ENCODE measurements at regions not wholly inside any gene's neighbourhood (a gene's known extent, or its start where the extent isn't known, plus 50 kb on each side); places are given as distances from the start of the nearest gene placed in this dataset.

DNA sequence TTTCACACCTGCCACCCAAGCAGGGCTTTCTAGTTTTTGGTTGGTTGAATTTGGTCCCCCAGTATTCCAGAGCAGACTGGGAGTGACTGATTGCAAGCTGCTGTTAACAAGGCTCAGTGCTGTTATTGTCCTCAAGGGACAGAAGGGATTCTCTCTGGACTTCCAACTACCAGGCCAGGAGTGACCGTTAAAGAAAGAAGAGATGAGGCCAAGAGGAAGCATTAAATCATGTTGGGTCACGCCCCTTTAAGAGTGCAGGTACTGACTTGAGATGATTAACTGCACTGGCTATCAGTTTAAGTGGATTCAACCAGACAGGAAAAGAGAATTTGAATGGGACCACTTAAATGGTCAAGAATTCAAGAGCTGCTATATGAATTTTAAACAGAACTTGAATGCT lies 220.8 kb upstream of the PCSK5 start:
- TF ChIP-seq, protein P1, sequence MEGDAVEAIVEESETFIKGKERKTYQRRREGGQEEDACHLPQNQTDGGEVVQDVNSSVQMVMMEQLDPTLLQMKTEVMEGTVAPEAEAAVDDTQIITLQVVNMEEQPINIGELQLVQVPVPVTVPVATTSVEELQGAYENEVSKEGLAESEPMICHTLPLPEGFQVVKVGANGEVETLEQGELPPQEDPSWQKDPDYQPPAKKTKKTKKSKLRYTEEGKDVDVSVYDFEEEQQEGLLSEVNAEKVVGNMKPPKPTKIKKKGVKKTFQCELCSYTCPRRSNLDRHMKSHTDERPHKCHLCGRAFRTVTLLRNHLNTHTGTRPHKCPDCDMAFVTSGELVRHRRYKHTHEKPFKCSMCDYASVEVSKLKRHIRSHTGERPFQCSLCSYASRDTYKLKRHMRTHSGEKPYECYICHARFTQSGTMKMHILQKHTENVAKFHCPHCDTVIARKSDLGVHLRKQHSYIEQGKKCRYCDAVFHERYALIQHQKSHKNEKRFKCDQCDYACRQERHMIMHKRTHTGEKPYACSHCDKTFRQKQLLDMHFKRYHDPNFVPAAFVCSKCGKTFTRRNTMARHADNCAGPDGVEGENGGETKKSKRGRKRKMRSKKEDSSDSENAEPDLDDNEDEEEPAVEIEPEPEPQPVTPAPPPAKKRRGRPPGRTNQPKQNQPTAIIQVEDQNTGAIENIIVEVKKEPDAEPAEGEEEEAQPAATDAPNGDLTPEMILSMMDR (IDR thresholded peaks at IDR 0.05; ENCODE audit: low read depth, low read length): no peak
- ChIA-PET CTCF (no interaction called here), POLR2A (no interaction called here)
- Histone ChIP-seq H3K9me3 (ENCODE audit: control insufficient read depth, insufficient read depth, low read length) (peaks cover 7% of the 10 kb centered on the region; the same call in 1 of the 2 replicates), H3K27me3 (ENCODE audit: control insufficient read depth, insufficient read depth, low read length) (no peaks in the 10 kb centered on the region), H3K4me3 (ENCODE audit: low read depth, low read length) (no peak overlapping the region), H3K27ac (ENCODE audit: low read depth, low read length) (no peak overlapping the region)
- DNase-seq (ENCODE audit: low read depth, low spot score): no peak

DNA sequence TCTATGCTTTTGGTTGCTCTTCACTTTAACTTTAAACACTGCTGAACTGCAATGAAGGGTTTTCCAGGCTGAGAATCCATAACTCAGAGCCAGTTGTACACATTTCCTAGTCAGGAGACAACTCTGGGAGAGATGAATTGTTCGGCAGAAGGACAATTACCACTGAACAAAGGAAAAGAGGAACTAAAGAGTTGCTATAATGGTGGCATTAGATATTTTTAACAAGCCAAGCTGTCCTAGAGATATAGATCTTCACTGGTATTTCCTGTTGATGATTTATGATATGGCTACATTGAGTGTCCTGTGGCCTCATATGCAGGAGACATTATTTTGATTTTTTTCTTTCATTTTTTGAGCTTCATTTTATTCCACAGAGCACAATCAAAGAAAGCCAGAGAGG lies 219.1 kb upstream of the PCSK5 start:
- no peak for DNase-seq (ENCODE audit: low read depth, low spot score)
- CTCF ChIA-PET: no interaction called here

GRCh38 chr9:75672478-75672877 lies 218.0 kb upstream of the PCSK5 start:
- Histone ChIP-seq H3K27me3 (ENCODE audit: control insufficient read depth, insufficient read depth, low read length) (no peaks in the 10 kb centered on the region), H3K4me3 (ENCODE audit: low read depth, low read length) (no peak overlapping the region), H3K27ac (ENCODE audit: low read depth, low read length) (no peak overlapping the region), H3K9me3 (ENCODE audit: control insufficient read depth, insufficient read depth, low read length) (peaks cover 5% of the 10 kb centered on the region; the same call in 1 of the 2 replicates)
- POLR2A ChIA-PET: no interaction called here
- TF ChIP-seq, protein P1 (IDR thresholded peaks at IDR 0.05; ENCODE audit: low read depth, low read length): no peak
- no peak for DNase-seq (ENCODE audit: low read depth, low spot score)
- CTCF ChIA-PET: no interaction called here

More for the DNA sequence above, 219.1 kb upstream of the PCSK5 start:
- TF ChIP-seq, protein P1 (IDR thresholded peaks at IDR 0.05; ENCODE audit: low read depth, low read length): no peak
- POLR2A ChIA-PET: no interaction called here
- H3K27me3 ChIP-seq (ENCODE audit: control insufficient read depth, insufficient read depth, low read length): no peaks in the 10 kb centered on the region
- no peak overlapping the region for H3K27ac ChIP-seq (ENCODE audit: low read depth, low read length)
- no peak overlapping the region for H3K4me3 ChIP-seq (ENCODE audit: low read depth, low read length)
- peaks cover 4% of the 10 kb centered on the region; the same call in 1 of the 2 replicates for H3K9me3 ChIP-seq (ENCODE audit: control insufficient read depth, insufficient read depth, low read length)

DNA sequence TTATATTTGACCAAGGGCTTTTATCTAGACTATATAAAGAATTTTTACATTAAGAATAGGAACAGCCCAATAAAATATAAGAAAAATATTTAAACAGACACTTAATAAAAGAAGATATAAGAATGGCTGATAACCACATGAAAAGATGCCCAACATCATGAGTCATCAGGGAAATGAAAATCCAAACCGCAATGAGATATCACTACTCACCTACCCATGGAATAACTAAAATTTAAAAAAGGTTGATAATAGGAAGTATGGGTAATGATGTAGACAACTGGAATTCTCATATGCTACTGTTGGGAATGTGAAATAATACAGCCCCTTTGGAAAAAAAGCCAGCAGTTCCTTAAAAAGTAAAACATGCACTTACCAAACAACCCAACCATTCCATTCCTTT lies 206.9 kb upstream of the PCSK5 start:
- TF ChIP-seq, protein P1 (IDR thresholded peaks at IDR 0.05; ENCODE audit: low read depth, low read length): no peak
- Histone ChIP-seq H3K27me3 (ENCODE audit: control insufficient read depth, insufficient read depth, low read length) (no peaks in the 10 kb centered on the region), H3K27ac (ENCODE audit: low read depth, low read length) (no peak overlapping the region), H3K9me3 (ENCODE audit: control insufficient read depth, insufficient read depth, low read length) (no peaks in the 10 kb centered on the region; the same call in 1 of the 2 replicates), H3K4me3 (ENCODE audit: low read depth, low read length) (no peak overlapping the region)
- ChIA-PET POLR2A (no interaction called here), CTCF (no interaction called here)
- DNase-seq (ENCODE audit: low read depth, low spot score): no peak

DNA sequence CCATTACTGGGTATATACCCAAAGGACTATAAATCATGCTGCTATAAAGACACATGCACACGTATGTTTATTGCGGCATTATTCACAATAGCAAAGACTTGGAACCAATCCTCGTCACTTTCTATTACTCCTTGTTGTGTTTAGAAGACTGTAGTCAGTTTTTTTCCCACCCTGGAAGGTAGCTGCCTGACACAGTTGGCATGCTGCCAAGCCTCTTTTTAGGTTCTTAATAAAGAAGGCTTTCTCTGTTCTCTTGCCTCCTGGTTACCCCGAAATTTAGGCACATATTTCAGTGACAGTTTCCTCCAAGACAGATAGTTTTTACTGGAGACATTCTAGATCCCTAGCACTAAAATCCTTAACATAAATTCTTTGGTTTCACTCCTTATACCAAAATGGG lies 205.4 kb upstream of the PCSK5 start:
- no peaks in the 10 kb centered on the region for H3K27me3 ChIP-seq (ENCODE audit: control insufficient read depth, insufficient read depth, low read length)
- no peak overlapping the region for H3K27ac ChIP-seq (ENCODE audit: low read depth, low read length)
- TF ChIP-seq, protein P1 (IDR thresholded peaks at IDR 0.05; ENCODE audit: low read depth, low read length): no peak
- H3K9me3 ChIP-seq (ENCODE audit: control insufficient read depth, insufficient read depth, low read length): no peaks in the 10 kb centered on the region; the same call in 1 of the 2 replicates
- ChIA-PET CTCF (no interaction called here), POLR2A (no interaction called here)
- DNase-seq (ENCODE audit: low read depth, low spot score): no peak
- H3K4me3 ChIP-seq (ENCODE audit: low read depth, low read length): no peak overlapping the region

All from AG04450 (cell line).